Loucy (cell line): ENCODE measurements at regions not wholly inside any gene's neighbourhood (a gene's known extent, or its start where the extent isn't known, plus 50 kb on each side); places are given as distances from the start of the nearest gene placed in this dataset.

Experiments
- CTCF ChIP-seq: fragments of 200-600 bp; sonication (generic); conservative IDR thresholded peaks from 2 replicates; pipeline ENCODE4 v1.5.1; 2014; ENCODE audit warnings: mild to moderate bottlenecking, antibody characterized with exemption, low read length
- EZH2phosphoT487 ChIP-seq: fragments of 200-600 bp; IDR thresholded peaks from 2 replicates; pipeline ENCODE4 v1.6.1; 2018; ENCODE audit warnings: antibody characterized with exemption, mild to moderate bottlenecking, moderate library complexity, borderline replicate concordance

DNA sequence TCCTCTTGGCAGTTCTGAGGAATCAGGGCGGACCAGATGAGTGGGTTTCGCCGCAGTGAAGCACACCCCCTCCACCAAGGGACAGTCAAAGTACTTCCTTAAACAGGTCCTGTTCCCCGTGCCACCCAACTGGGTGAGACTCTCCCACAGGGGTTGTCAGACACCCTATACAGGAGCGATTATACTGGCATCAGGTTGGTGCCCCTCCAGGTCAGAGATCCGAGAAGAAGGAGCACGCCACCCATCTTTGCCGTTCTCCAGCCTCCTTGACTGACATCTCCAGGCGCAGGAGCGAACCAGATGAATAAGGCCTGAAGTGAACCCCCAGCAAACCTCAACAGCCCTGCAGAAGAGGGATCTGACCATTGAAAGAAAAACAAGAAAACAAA, 108.1 kb upstream of the ZBTB20 start:
- TF ChIP-seq CTCF (no peak), EZH2phosphoT487 (no peak)
